ENCODE measurements at regions not wholly inside any gene's neighbourhood (a gene's known extent, or its start where the extent isn't known, plus 50 kb on each side); places are given as distances from the start of the nearest gene placed in this dataset.

- no peak for TF ChIP-seq CTCF (conservative IDR thresholded peaks at IDR 0.05; ENCODE audit: low read depth, low read length)
- H3K4me3 ChIP-seq (ENCODE audit: low read depth, low read length): no peak overlapping the region
- DNase-seq (ENCODE audit: low read depth): no peak
Observed at GRCh38 chr11:76260296-76260925, 54.1 kb upstream of the WNT11 start.

GRCh38 chr11:76259299-76259908, 53.1 kb upstream of the WNT11 start:
- no peak for TF ChIP-seq CTCF (conservative IDR thresholded peaks at IDR 0.05; ENCODE audit: low read depth, low read length)
- no peak for DNase-seq (ENCODE audit: low read depth)
- no peak overlapping the region for H3K4me3 ChIP-seq (ENCODE audit: low read depth, low read length)

- no peak for DNase-seq (ENCODE audit: low read depth)
- H3K4me3 ChIP-seq (ENCODE audit: low read depth, low read length): no peak overlapping the region
- TF ChIP-seq CTCF (conservative IDR thresholded peaks at IDR 0.05; ENCODE audit: low read depth, low read length): no peak
Observed at GRCh38 chr11:76257074-76257719, 50.9 kb upstream of the WNT11 start.

- no peak for DNase-seq (ENCODE audit: low read depth)
- no peak for TF ChIP-seq CTCF (conservative IDR thresholded peaks at IDR 0.05; ENCODE audit: low read depth, low read length)
- H3K4me3 ChIP-seq (ENCODE audit: low read depth, low read length): no peak overlapping the region
Observed at GRCh38 chr11:76256448-76256847, 50.1 kb upstream of the WNT11 start.
